H1 (cell line): ENCODE measurements at regions not wholly inside any gene's neighbourhood (a gene's known extent, or its start where the extent isn't known, plus 50 kb on each side); places are given as distances from the start of the nearest gene placed in this dataset.

ENCODE experiments used
- BACH1 ChIP-seq: IDR thresholded peaks from 2 replicates; pipeline ENCODE4 v1.6.1; 2012; ENCODE audit warnings: low read length, improper control_type of control experiment
- BCL11A ChIP-seq, 2 experiments: IDR thresholded peaks; one replicate each; pipeline ENCODE4 v1.6.1; 2011; ENCODE audit warnings: low read depth in 2 of 2, low read length in 2 of 2, mild to moderate bottlenecking in 2 of 2
- CHD7 ChIP-seq: fragments of 300-600 bp; sonication (generic); IDR thresholded peaks from 2 replicates; pipeline ENCODE4 v1.7.1; 2012; ENCODE audit warnings: low read length, moderate library complexity, mild to moderate bottlenecking, inconsistent platforms; ENCODE audit not compliant: insufficient replicate concordance
- KDM5A ChIP-seq: fragments of 200-600 bp; IDR thresholded peaks from 2 replicates; pipeline ENCODE4 v1.7.1; 2012; ENCODE audit warnings: mild to moderate bottlenecking, low read length, inconsistent platforms, mixed read lengths
- NANOG ChIP-seq: IDR thresholded peaks from 2 replicates; pipeline ENCODE4 v1.6.1; 2011; ENCODE audit warnings: low read length, low read depth, mild to moderate bottlenecking, inconsistent platforms; ENCODE audit not compliant: insufficient read depth, poor library complexity, severe bottlenecking
- RBBP5 ChIP-seq: IDR thresholded peaks from 2 replicates; pipeline ENCODE4 v1.7.1; 2012; ENCODE audit warnings: low read depth, mild to moderate bottlenecking, inconsistent platforms, low read length, moderate library complexity, borderline replicate concordance
- USF2 ChIP-seq: IDR thresholded peaks from 2 replicates; pipeline ENCODE4 v1.6.1; 2011; ENCODE audit warnings: low read length, improper control_type of control experiment

- TF ChIP-seq NANOG (no peak), USF2 (no peak), CHD7 (no peak), BACH1 (no peak), RBBP5 (no peak), BCL11A (IDR thresholded peaks at IDR 0.05; ENCODE audit: low read depth in 2 of 2, low read length in 2 of 2) (no peak), KDM5A (no peak)
Observed at GRCh38 chr11:15562230-15562629, 447.5 kb downstream of the INSC start (continued).
